Activated naive CD8-positive, alpha-beta T cell treated with anti-CD3 and anti-CD28 coated beads, Interleukin-2, amount 50 U/mL, for 24 hours (primary cell): ENCODE measurements at regions not wholly inside any gene's neighbourhood (a gene's known extent, or its start where the extent isn't known, plus 50 kb on each side); places are given as distances from the start of the nearest gene placed in this dataset.
A peak's percentile ranks its signal among the peaks of the same experiment; 100 is the strongest.

Experiments
- ATAC-seq: fragments of 150-1000 bp; cut with Tn5 transposase; one replicate; pipeline ENCODE4 v1.10.0; 2021
- DNase-seq: peaks from one replicate; pipeline ENCODE4 v3.0.0; 2021
- H3K27ac Mint-ChIP-seq: one replicate; pipeline ENCODE4 v1.8.0; 2021; ENCODE audit warnings: mild to moderate bottlenecking, mixed read lengths
- H3K27me3 Mint-ChIP-seq: one replicate; pipeline ENCODE4 v1.8.0; 2021; ENCODE audit warnings: mixed read lengths
- H3K36me3 Mint-ChIP-seq: one replicate; pipeline ENCODE4 v1.8.0; 2021; ENCODE audit warnings: low read depth, mixed read lengths
- H3K4me1 Mint-ChIP-seq: one replicate; pipeline ENCODE4 v1.8.0; 2021; ENCODE audit warnings: mixed read lengths
- H3K4me3 Mint-ChIP-seq: one replicate; pipeline ENCODE4 v1.8.0; 2021; ENCODE audit warnings: mild to moderate bottlenecking, moderate library complexity, mixed read lengths
- H3K9me3 Mint-ChIP-seq: one replicate; pipeline ENCODE4 v1.8.0; 2021; ENCODE audit warnings: mixed read lengths

DNA sequence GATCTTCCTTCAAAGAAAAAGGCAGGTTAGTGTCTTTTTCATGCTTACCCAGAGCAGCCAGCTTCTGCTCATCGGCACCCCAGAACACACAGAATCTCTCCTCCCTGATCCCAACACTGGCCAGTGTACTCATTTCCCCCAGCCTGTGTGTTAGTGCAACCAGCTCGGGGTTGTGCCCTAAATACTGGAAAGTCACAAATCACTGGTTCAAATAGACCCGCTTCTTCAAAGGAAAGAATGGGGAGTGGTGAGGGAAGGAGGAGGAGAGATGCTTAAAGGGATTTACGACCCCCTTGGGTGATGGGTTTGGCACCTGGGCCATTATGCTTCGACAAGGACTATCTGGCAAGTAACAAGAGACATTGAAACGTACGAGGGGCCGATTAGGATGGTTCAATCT, 114.0 kb downstream of the FOXB1 start:
- DNase-seq (no peak), ATAC-seq (no peak)
- Mint-ChIP-seq H3K27me3 (peaks cover 9% of the 10 kb centered on the region), H3K4me3 (no peak overlapping the region), H3K27ac (no peak overlapping the region), H3K36me3 (no peaks in the 10 kb centered on the region), H3K4me1 (peaks cover 56% of the 10 kb centered on the region), H3K9me3 (no peaks in the 10 kb centered on the region)

- no peak overlapping the region for H3K4me3 Mint-ChIP-seq
- H3K36me3 Mint-ChIP-seq: no peaks in the 10 kb centered on the region
- H3K9me3 Mint-ChIP-seq: no peaks in the 10 kb centered on the region
- ATAC-seq (no peak), DNase-seq (no peak)
- H3K27ac Mint-ChIP-seq: no peak overlapping the region
- peaks cover 9% of the 10 kb centered on the region for H3K27me3 Mint-ChIP-seq
- H3K4me1 Mint-ChIP-seq: peaks cover 56% of the 10 kb centered on the region
Measured at GRCh38 chr15:60118626-60119025, 114.5 kb downstream of the FOXB1 start.

GRCh38 chr15:60119101-60119500, 115.0 kb downstream of the FOXB1 start:
- peaks cover 9% of the 10 kb centered on the region for H3K27me3 Mint-ChIP-seq
- DNase-seq (no peak), ATAC-seq (no peak)
- no peak overlapping the region for H3K27ac Mint-ChIP-seq
- no peaks in the 10 kb centered on the region for H3K9me3 Mint-ChIP-seq
- H3K4me3 Mint-ChIP-seq: no peak overlapping the region
- no peaks in the 10 kb centered on the region for H3K36me3 Mint-ChIP-seq
- peaks cover 57% of the 10 kb centered on the region for H3K4me1 Mint-ChIP-seq

- Mint-ChIP-seq H3K36me3 (no peaks in the 10 kb centered on the region), H3K4me3 (no peak overlapping the region), H3K9me3 (no peaks in the 10 kb centered on the region), H3K4me1 (peaks cover 55% of the 10 kb centered on the region), H3K27ac (no peak overlapping the region), H3K27me3 (peaks cover 6% of the 10 kb centered on the region)
- no peak for ATAC-seq
- no peak for DNase-seq
Measured at GRCh38 chr15:60120100-60120499, 116.0 kb downstream of the FOXB1 start.

DNA sequence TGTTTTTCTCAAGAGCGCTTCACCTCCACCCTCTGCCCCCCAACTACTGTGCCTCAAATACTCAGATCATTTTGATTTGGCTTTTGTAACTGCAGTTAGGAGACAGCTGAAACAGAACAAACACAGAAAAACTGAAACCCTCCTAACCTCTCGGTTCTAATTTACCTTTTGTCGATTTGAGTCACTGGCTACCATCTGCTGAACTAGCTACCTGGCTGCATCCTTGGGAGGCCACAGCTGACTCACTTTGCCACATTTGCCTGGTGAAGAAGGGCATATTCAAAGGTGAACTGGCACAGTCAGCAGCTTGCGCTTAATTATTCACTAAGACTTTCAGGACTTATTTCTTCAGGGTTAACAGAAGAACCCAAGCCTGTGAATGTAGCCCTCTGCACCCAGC, 117.7 kb downstream of the FOXB1 start:
- H3K4me3 Mint-ChIP-seq: no peak overlapping the region
- no peak for DNase-seq
- no peaks in the 10 kb centered on the region for H3K36me3 Mint-ChIP-seq
- H3K27ac Mint-ChIP-seq: no peak overlapping the region
- peaks cover 2% of the 10 kb centered on the region for H3K27me3 Mint-ChIP-seq
- ATAC-seq: peak; percentile 70
- no peaks in the 10 kb centered on the region for H3K9me3 Mint-ChIP-seq
- peaks cover 44% of the 10 kb centered on the region for H3K4me1 Mint-ChIP-seq

DNA sequence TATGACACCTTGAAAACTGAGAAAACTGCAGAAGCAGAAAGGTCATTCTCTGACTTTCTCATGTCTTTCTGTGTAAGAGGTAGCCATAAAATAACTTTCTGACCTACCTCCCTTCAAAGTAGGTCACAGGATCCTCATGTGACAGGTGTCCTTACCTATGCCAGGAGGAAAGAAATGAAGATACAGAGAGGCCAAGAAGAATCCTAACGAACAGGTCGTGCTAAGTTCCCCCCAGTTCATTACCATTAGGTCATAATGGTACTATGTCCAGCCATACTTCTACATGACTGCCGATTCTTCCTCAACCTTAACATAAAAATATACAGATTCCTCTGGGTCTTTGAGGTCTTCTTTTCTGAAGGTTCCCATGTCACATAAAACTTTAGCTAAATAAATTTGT, 118.6 kb downstream of the FOXB1 start:
- Mint-ChIP-seq H3K27me3 (peaks cover 2% of the 10 kb centered on the region), H3K9me3 (no peaks in the 10 kb centered on the region), H3K4me1 (peaks cover 50% of the 10 kb centered on the region), H3K36me3 (no peaks in the 10 kb centered on the region), H3K27ac (no peak overlapping the region), H3K4me3 (no peak overlapping the region)
- no peak for ATAC-seq
- no peak for DNase-seq

DNA sequence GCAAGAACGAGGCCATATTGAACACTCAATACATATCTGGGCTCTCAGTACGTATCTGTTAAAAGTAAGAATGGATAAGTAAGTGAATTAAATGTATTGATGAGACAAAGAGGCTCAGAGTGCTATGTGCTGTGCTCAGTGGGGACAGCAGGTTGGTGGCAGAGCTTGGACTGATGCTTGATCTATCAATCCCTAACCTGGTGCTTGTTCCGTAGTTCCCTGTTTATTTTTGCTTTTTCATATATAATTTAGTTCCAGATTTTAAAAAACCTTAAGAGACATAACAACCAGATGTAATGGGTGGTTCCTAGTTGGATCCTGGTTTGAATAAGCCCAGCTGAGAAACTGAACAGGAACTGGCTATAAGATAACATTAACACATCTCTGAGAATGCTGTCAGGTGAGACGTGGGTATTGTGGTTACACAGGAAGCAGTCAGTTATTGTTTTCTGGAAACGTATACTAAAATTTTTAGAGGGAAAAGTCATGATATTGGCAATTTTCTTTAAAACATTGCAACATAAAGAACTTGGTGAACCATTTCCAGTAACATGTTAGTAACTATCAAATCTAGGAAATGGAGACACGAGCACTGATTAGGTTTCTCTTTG, 120.5 kb downstream of the FOXB1 start:
- no peak overlapping the region for H3K27ac Mint-ChIP-seq

DNA sequence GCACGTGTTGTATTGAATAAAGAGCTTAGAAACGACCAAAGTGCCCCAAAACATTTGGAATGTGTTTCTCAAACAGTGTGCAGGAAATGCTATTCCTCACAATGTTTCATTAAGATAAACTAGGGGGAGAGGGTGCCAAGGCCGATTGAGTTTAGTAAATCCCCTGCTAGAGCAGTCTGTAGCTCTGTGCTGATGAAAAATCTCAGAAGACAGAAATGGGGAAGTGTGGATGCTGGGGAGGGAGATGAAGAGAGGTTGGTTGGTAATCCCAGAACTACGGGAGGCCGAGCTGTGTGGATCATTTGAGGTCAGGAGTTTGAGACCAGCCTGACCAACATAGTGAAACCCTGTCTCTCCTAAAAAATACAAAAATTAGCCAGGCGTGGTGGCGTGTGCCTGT, 121.2 kb downstream of the FOXB1 start:
- H3K27ac Mint-ChIP-seq: no peak overlapping the region
- H3K4me1 Mint-ChIP-seq: peaks cover 50% of the 10 kb centered on the region
- H3K27me3 Mint-ChIP-seq: no peaks in the 10 kb centered on the region
- H3K36me3 Mint-ChIP-seq: no peaks in the 10 kb centered on the region
- ATAC-seq (no peak), DNase-seq (no peak)
- H3K9me3 Mint-ChIP-seq: no peaks in the 10 kb centered on the region
- no peak overlapping the region for H3K4me3 Mint-ChIP-seq

More for the DNA sequence above, 120.5 kb downstream of the FOXB1 start:
- H3K4me3 Mint-ChIP-seq: no peak overlapping the region
- peaks cover 51% of the 10 kb centered on the region for H3K4me1 Mint-ChIP-seq
- no peaks in the 10 kb centered on the region for H3K27me3 Mint-ChIP-seq
- DNase-seq (no peak), ATAC-seq (no peak)
- no peaks in the 10 kb centered on the region for H3K9me3 Mint-ChIP-seq
- no peaks in the 10 kb centered on the region for H3K36me3 Mint-ChIP-seq

- Mint-ChIP-seq H3K36me3 (no peaks in the 10 kb centered on the region), H3K9me3 (no peaks in the 10 kb centered on the region), H3K4me1 (peaks cover 50% of the 10 kb centered on the region), H3K27ac (no peak overlapping the region), H3K27me3 (no peaks in the 10 kb centered on the region), H3K4me3 (no peak overlapping the region)
- DNase-seq (no peak), ATAC-seq (no peak)
Measured at GRCh38 chr15:60126200-60126599, 122.1 kb downstream of the FOXB1 start.

DNA sequence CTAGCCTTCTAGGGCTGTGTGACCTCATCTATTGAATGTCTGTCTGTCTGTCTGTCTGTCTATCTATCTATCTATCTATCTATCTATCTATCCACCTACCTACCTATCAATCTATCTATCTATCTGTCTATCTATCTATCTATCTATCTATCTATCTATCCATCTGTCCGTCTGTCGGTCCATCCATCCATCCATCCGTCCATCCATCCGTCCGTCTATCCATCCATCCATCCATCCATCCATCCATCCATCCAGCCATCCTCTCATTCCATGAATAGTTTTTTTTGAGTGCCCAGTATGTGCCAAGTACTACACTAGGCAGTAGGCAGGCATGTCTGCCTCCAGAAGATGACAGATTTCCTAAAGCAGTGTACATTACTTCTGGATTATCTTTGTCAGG, 122.5 kb downstream of the FOXB1 start:
- ATAC-seq (no peak), DNase-seq (no peak)
- Mint-ChIP-seq H3K36me3 (no peaks in the 10 kb centered on the region), H3K9me3 (no peaks in the 10 kb centered on the region), H3K4me1 (peaks cover 47% of the 10 kb centered on the region), H3K27me3 (no peaks in the 10 kb centered on the region), H3K4me3 (peak overlapping the region; percentile 80), H3K27ac (peak overlapping the region; percentile 86)

- H3K4me1 Mint-ChIP-seq: peaks cover 41% of the 10 kb centered on the region
Measured at GRCh38 chr15:60128000-60128376, 123.9 kb downstream of the FOXB1 start.

DNA sequence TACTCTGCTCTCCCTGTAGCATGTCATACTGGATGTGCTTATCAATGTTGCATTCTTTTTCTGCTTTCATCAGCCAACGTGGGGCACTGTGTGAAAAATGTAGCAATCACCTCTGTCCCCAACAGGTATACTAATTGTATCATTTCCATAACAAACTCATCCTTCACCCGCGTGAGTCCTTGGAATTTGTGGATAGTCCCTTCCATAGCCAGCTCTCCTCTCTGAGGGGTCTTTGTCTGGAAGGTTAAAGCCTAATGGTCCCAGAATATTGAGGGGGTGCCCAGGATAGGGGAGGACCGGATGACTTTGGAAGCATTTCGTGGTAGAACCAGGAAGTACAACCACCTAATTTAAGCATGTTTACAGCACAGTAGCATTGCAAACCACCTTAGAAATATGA, 124.6 kb downstream of the FOXB1 start:
- ATAC-seq: no peak
- H3K9me3 Mint-ChIP-seq: no peaks in the 10 kb centered on the region
- no peaks in the 10 kb centered on the region for H3K27me3 Mint-ChIP-seq
- peaks cover 41% of the 10 kb centered on the region for H3K4me1 Mint-ChIP-seq
- DNase-seq: no peak
- H3K36me3 Mint-ChIP-seq: no peaks in the 10 kb centered on the region
- H3K4me3 Mint-ChIP-seq: no peak overlapping the region
- H3K27ac Mint-ChIP-seq: no peak overlapping the region

More at GRCh38 chr15:60128000-60128376, 123.9 kb downstream of the FOXB1 start:
- Mint-ChIP-seq H3K4me3 (peak overlapping the region; percentile 80), H3K36me3 (no peaks in the 10 kb centered on the region), H3K27ac (peak overlapping the region; percentile 86), H3K27me3 (no peaks in the 10 kb centered on the region), H3K9me3 (no peaks in the 10 kb centered on the region)
- ATAC-seq (no peak), DNase-seq (peak; percentile 11)

DNA sequence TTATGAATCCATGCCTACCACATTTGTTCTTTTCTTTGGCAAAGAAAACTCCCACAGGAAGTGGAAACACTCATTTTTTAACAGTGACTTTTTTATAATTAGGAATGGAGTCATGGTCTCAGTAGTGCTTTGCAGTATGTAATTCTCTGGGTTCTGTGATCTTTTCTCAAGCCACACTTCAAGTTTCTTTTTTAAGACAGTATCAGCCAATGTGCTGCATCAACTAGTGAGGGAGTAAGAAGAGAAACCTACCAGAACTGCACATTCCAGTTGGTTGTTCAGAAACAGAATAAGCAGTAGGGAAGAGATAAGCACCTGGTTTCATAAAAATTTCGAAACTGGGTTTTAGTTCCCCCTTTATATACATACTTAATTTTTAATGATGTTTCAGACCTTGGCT, 126.3 kb downstream of the FOXB1 start:
- DNase-seq (no peak), ATAC-seq (no peak)
- Mint-ChIP-seq H3K27me3 (peaks cover 4% of the 10 kb centered on the region), H3K27ac (no peak overlapping the region), H3K4me3 (no peak overlapping the region), H3K36me3 (no peaks in the 10 kb centered on the region), H3K4me1 (peaks cover 32% of the 10 kb centered on the region), H3K9me3 (no peaks in the 10 kb centered on the region)

GRCh38 chr15:60130821-60131220, 126.7 kb downstream of the FOXB1 start:
- no peak overlapping the region for H3K27ac Mint-ChIP-seq
- H3K4me3 Mint-ChIP-seq: no peak overlapping the region
- H3K36me3 Mint-ChIP-seq: no peaks in the 10 kb centered on the region
- no peaks in the 10 kb centered on the region for H3K9me3 Mint-ChIP-seq
- peaks cover 4% of the 10 kb centered on the region for H3K27me3 Mint-ChIP-seq
- H3K4me1 Mint-ChIP-seq: peaks cover 31% of the 10 kb centered on the region
- ATAC-seq (no peak), DNase-seq (no peak)

DNA sequence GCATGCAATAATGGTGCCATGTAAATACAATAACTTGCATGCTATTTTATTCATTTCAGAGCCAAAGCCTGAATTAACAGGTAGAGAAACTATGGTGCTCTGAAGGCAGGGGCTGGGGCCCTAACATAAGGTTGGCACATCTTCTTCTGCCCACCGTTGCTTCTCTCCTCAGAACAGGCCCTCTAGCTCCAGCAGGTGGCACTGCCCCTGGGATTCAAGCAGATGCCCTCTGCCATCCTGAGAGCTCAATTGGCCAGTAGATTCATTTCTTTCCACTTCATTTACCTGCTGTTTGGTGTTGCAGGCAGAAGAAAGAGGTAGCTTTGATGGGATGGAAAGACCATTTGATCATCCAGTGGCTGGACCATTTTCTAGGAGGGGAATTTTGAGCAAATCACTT, 130.5 kb downstream of the FOXB1 start:
- H3K4me3 Mint-ChIP-seq: no peak overlapping the region
- H3K36me3 Mint-ChIP-seq: no peaks in the 10 kb centered on the region
- H3K27ac Mint-ChIP-seq: no peak overlapping the region
- peaks cover 8% of the 10 kb centered on the region for H3K27me3 Mint-ChIP-seq
- no peaks in the 10 kb centered on the region for H3K9me3 Mint-ChIP-seq
- ATAC-seq (no peak), DNase-seq (no peak)
- peaks cover 6% of the 10 kb centered on the region for H3K4me1 Mint-ChIP-seq

GRCh38 chr15:60135961-60136360, 131.8 kb downstream of the FOXB1 start:
- DNase-seq (no peak), ATAC-seq (no peak)
- Mint-ChIP-seq H3K27me3 (peaks cover 15% of the 10 kb centered on the region), H3K36me3 (no peaks in the 10 kb centered on the region), H3K4me1 (no peaks in the 10 kb centered on the region), H3K27ac (no peak overlapping the region), H3K4me3 (no peak overlapping the region), H3K9me3 (no peaks in the 10 kb centered on the region)
